HG03432 (cell line): ENCODE measurements at regions not wholly inside any gene's neighbourhood (a gene's known extent, or its start where the extent isn't known, plus 50 kb on each side); places are given as distances from the start of the nearest gene placed in this dataset.
"Not testable (repeated sequence)": the region's sequence is repeated elsewhere in the genome, so short reads cannot be mapped to it uniquely, and the experiment has no call there.

Source experiments
- ATAC-seq: cut with Tn5 transposase; IDR thresholded peaks from one replicate; pipeline ENCODE4 v1.9.1; 2021; ENCODE audit warnings: mild to moderate bottlenecking, moderate library complexity; ENCODE audit not compliant: unreplicated experiment

DNA sequence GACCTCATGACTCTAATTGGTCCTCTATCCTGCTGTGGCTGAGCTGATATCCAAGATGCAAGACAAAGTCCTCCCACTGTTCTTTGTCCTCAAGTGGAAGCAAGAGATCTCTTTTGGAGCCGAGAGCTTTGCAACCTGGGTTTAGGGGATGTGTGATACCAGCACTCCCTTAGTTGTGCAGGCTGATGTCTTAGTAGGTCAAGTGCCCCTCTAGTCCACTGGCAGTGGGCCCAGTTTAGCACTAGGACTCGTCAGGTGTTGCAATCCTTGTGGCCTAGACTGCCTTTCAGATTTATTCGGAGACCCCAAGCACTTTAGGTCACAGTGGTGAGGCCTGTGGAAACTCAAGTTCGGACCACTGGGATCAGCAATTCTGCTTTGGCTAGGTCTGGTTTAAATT is 64.0 kb downstream of the GPRASP3 start:
- no peak for ATAC-seq

- no peak for ATAC-seq
These were observed 66.7 kb downstream of the GPRASP3 start for GRCh38 chrX:102787283-102787682.

DNA sequence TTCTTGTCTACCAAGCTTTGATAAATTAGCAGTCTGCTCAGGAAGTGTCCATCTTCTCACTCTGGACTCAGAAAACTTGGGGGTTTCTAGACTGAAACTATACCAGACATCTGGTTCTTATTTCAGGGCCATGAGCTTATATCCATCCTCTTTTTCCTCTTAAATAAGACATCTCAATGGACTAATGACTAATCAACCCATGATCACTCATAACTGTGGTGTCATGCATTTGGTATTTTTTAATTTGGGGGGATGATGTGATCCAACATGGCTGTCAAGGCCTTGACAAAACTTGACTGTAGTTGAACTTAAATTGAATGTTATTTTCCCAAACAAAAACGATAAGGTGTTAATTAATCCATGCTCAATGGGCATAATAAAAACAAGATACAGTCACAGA is 87.8 kb downstream of the GPRASP3 start:
- ATAC-seq, result no peak

- not testable (repeated sequence) for ATAC-seq
These were observed 97.7 kb downstream of the GPRASP3 start for GRCh38 chrX:102818269-102818668.

DNA sequence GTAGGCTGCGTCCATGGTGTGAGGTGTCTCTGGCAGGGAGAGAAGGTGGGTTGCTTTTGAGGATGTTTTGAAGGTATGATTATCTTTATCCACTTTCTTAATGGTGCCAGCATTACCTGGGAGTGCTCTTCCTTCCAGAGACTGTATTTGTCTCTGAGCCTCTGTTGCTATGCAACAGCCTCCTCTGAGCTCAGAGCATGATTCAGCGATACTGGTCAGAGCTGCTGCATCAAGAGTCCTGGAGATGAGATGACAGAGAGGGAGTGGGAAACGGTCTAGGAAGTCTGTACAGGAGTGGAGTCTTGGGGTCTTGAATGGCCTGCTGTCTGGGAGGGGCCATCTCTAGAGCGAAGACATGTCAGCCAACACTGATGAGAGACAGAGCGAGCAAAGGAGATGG is 104.4 kb upstream of the RAB40AL start:
- no peak for ATAC-seq

DNA sequence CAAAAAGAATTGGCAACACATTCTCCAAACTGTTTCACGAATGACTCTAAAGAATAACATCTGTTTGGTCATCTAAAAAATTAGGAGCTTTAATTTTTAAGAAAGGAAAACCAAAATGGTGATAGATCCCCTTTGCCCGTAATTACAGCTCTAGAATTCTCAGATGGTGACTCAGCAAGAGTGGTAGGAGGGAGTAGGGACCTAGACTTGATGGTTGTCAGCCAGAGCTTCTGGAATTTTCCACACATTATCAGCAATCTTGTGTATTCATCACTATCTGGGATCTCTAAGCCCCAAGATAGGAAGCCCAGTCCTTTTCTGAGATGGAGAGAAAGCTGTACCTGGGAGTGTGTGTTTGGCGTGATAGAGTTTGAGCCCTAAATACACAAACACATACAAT is 103.9 kb upstream of the RAB40AL start:
- ATAC-seq, result no peak

DNA sequence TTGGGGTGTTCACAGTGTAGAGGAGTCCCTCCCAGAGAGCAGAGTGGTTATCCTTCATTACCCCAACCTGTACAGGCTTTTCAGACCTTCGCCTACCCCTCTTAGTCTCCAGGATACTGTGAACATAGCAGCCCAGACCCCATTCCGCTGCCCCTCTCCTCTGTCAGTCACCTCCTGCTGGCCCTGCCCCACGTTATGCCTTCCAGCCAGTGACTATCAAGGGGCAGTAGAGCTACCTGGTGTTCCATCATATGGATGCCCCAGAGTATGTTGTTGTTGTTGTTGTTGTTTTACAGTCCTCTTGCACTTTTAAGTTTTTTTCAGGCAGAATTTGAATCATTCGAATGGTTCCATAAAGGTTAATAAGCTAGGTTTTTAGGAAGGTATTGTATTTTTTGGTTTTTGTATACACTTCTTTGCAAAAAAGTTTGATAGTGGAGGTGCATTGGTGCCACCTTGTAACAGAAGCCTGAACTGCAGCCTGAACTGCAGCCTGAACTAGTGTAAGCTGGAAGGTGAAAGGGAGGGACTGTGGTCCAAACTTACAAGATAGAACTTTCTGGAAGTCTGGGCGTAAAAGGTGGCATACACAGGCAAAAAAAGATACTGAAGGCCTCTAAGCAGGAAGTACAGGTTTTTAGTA is 101.4 kb upstream of the RAB40AL start:
- ATAC-seq, result no peak

GRCh38 chrX:102837847-102838246 is 99.2 kb upstream of the RAB40AL start:
- no peak for ATAC-seq

GRCh38 chrX:102840871-102841705 is 96.0 kb upstream of the RAB40AL start:
- no peak for ATAC-seq

DNA sequence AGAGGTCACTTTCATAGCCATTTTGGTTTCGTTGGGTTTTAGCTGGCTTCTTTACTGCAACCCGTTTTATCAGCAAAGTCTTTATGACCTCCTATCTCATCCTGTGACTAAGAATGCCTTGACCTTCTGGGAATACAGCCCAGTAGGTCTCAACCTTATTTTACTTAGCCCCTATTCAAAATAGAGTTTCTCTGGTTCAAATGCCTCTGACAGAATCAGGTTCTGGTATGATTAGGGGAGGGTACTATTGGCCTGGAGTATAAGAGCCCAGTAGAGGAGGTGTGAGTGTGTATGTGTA is 95.4 kb upstream of the RAB40AL start:
- ATAC-seq, result no peak

GRCh38 chrX:102845020-102845419 is 92.1 kb upstream of the RAB40AL start:
- ATAC-seq, result no peak

- ATAC-seq, result no peak
These were observed 90.4 kb upstream of the RAB40AL start for GRCh38 chrX:102846544-102847236.

DNA sequence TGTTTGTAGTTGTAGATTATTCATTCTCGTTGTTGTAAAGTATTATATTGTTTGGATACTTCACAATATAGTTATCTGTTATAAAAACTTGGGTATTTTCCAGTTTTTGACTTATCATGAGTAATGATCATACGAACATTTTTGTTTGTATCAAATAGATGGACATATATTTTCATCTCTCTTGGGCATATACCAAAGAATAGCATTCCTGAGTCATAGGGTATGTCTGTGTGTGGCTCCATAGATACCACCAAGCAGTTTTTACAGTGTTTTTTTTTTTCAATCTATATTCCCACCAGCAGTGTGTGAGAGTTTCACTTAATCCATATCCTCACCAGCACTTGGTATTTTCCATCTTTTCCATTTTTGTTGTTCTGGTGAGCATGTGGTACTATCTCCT is 89.7 kb upstream of the RAB40AL start:
- ATAC-seq, result no peak

GRCh38 chrX:102849396-102849795 is 87.7 kb upstream of the RAB40AL start:
- ATAC-seq, result no peak

DNA sequence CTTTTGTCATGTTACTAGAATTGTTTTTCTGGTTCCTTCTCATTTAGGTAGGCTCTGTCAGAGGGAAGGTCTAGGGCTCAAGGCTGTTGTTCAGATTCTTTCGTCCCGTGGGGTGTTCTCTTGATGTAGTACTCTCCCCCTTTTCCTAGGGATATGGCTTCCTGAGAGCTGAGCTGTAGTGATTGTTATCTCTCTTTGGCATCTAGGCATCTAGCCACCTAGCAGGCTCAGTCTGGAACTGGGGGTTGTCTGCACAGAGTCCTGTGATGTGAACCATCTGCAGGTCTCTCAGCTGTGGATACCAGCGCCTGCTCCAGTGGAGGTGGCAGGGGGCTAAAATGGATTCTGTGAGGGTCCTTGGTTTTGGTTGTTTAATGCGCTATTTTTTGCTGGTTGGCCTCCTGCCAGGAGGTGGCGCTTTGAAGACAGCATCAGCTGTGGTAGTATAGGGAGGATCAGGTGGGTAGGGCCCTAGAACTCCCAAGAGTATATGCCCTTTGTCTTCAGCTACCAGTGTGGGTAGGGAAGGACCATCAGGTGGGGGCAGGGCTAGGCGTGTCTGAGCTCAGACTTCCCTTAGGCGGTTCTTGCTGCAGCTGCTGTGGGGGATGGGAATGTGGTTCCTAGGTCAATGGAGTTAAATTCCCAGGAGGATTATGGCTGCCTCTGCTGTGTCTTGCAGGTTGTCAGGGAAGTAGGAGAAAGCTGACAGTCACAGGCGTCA is 78.1 kb upstream of the RAB40AL start:
- ATAC-seq, result not testable (repeated sequence)

- no peak for ATAC-seq
These were observed 77.6 kb upstream of the RAB40AL start for GRCh38 chrX:102859550-102859871.

DNA sequence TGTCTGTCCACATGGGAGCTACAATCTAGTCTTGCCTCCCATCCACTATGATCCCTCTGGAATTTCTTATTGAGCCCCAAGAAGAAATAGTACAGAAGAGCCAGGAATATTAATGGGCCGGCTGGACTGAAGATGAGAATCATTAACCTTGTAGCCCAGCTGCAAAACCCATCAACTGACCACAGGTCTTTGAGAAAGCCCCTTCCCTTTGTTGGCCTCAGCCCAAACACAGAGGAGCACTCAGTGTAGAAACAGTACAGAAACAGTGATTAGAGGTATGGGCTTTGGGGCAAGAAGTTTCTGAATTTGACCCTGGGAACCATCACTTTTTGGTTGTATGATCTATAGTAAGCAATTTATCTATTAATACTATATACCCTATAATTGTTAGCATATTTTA is 76.8 kb upstream of the RAB40AL start:
- no peak for ATAC-seq

GRCh38 chrX:102863735-102864134 is 73.3 kb upstream of the RAB40AL start:
- peak; percentile 90 for ATAC-seq

GRCh38 chrX:102866981-102867656 is 70.0 kb upstream of the RAB40AL start:
- ATAC-seq, result no peak

GRCh38 chrX:102883491-102883890 is 53.6 kb upstream of the RAB40AL start:
- no peak for ATAC-seq
